ENCODE measurements at regions not wholly inside any gene's neighbourhood (a gene's known extent, or its start where the extent isn't known, plus 50 kb on each side); places are given as distances from the start of the nearest gene placed in this dataset.

- TF ChIP-seq, protein P1, sequence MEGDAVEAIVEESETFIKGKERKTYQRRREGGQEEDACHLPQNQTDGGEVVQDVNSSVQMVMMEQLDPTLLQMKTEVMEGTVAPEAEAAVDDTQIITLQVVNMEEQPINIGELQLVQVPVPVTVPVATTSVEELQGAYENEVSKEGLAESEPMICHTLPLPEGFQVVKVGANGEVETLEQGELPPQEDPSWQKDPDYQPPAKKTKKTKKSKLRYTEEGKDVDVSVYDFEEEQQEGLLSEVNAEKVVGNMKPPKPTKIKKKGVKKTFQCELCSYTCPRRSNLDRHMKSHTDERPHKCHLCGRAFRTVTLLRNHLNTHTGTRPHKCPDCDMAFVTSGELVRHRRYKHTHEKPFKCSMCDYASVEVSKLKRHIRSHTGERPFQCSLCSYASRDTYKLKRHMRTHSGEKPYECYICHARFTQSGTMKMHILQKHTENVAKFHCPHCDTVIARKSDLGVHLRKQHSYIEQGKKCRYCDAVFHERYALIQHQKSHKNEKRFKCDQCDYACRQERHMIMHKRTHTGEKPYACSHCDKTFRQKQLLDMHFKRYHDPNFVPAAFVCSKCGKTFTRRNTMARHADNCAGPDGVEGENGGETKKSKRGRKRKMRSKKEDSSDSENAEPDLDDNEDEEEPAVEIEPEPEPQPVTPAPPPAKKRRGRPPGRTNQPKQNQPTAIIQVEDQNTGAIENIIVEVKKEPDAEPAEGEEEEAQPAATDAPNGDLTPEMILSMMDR (IDR thresholded peaks at IDR 0.05; ENCODE audit: low read depth, low read length, missing input control): no peak
- no peak for TF ChIP-seq TAF1 (conservative IDR thresholded peaks at IDR 0.05)
- no peak for TF ChIP-seq RAD21 (IDR thresholded peaks at IDR 0.05)
- TF ChIP-seq SP1 (IDR thresholded peaks at IDR 0.05): no peak
- TF ChIP-seq MAX (IDR thresholded peaks at IDR 0.05): no peak
- TF ChIP-seq REST (IDR thresholded peaks at IDR 0.05): no peak
- TF ChIP-seq YY1 (IDR thresholded peaks at IDR 0.05): no peak
- TF ChIP-seq RXRA (IDR thresholded peaks at IDR 0.05): no peak
Observed at GRCh38 chr18:38750751-38751150, 1185.2 kb upstream of the CELF4 start.

Data from liver (tissue), 3 donors.